ENCODE measurements at regions not wholly inside any gene's neighbourhood (a gene's known extent, or its start where the extent isn't known, plus 50 kb on each side); places are given as distances from the start of the nearest gene placed in this dataset.
A peak's percentile ranks its signal among the peaks of the same experiment; 100 is the strongest.

GRCh38 chr9:19967888-19968459, 179.1 kb upstream of the SLC24A2 start:
- no peaks in the 10 kb centered on the region for H3K36me3 ChIP-seq (ENCODE audit: control insufficient read depth, insufficient read depth, low read length)
- H3K27ac ChIP-seq (ENCODE audit: low read length): no peak overlapping the region
- no peak overlapping the region for H3K4me3 ChIP-seq (ENCODE audit: low read length)
- no peaks in the 10 kb centered on the region for H3K27me3 ChIP-seq (ENCODE audit: control insufficient read depth, insufficient read depth, low read length)
- no peak for DNase-seq
- H3K4me1 ChIP-seq (ENCODE audit: control insufficient read depth, insufficient read depth, low read length): no peaks in the 10 kb centered on the region
- H3K9me3 ChIP-seq (replicated peaks; ENCODE audit: control insufficient read depth, low read depth, low read length): no peaks in the 10 kb centered on the region

- Histone ChIP-seq H3K4me3 (ENCODE audit: low read length) (no peak overlapping the region), H3K4me1 (ENCODE audit: control insufficient read depth, insufficient read depth, low read length) (no peaks in the 10 kb centered on the region), H3K27ac (ENCODE audit: low read length) (no peak overlapping the region), H3K9me3 (replicated peaks; ENCODE audit: control insufficient read depth, low read depth, low read length) (no peaks in the 10 kb centered on the region), H3K27me3 (ENCODE audit: control insufficient read depth, insufficient read depth, low read length) (no peaks in the 10 kb centered on the region), H3K36me3 (ENCODE audit: control insufficient read depth, insufficient read depth, low read length) (no peaks in the 10 kb centered on the region)
- WGBS (ENCODE audit: insufficient coverage): no CpG with 5 or more reads among the region's 1 CpG
- peak; percentile 5 for DNase-seq
Measured at GRCh38 chr9:19967216-19967887, 178.5 kb upstream of the SLC24A2 start.

- Histone ChIP-seq H3K4me3 (ENCODE audit: low read length) (no peak overlapping the region), H3K27me3 (ENCODE audit: control insufficient read depth, insufficient read depth, low read length) (no peaks in the 10 kb centered on the region), H3K27ac (ENCODE audit: low read length) (no peak overlapping the region), H3K4me1 (ENCODE audit: control insufficient read depth, insufficient read depth, low read length) (no peaks in the 10 kb centered on the region), H3K9me3 (replicated peaks; ENCODE audit: control insufficient read depth, low read depth, low read length) (no peaks in the 10 kb centered on the region), H3K36me3 (ENCODE audit: control insufficient read depth, insufficient read depth, low read length) (no peaks in the 10 kb centered on the region)
- WGBS (ENCODE audit: insufficient coverage): no CpG with 5 or more reads among the region's 4 CpGs
- no peak for DNase-seq
Measured at GRCh38 chr9:19965336-19965735, 176.5 kb upstream of the SLC24A2 start.

- no peaks in the 10 kb centered on the region for H3K27me3 ChIP-seq (ENCODE audit: control insufficient read depth, insufficient read depth, low read length)
- H3K9me3 ChIP-seq (replicated peaks; ENCODE audit: control insufficient read depth, low read depth, low read length): no peaks in the 10 kb centered on the region
- H3K4me3 ChIP-seq (ENCODE audit: low read length): no peak overlapping the region
- no peaks in the 10 kb centered on the region for H3K4me1 ChIP-seq (ENCODE audit: control insufficient read depth, insufficient read depth, low read length)
- WGBS (ENCODE audit: insufficient coverage): no CpG with 5 or more reads among the region's 1 CpG
- no peaks in the 10 kb centered on the region for H3K36me3 ChIP-seq (ENCODE audit: control insufficient read depth, insufficient read depth, low read length)
- H3K27ac ChIP-seq (ENCODE audit: low read length): no peak overlapping the region
- DNase-seq: peak; percentile 76
Measured at GRCh38 chr9:19947996-19948395, 159.2 kb upstream of the SLC24A2 start.

- H3K27me3 ChIP-seq (ENCODE audit: control insufficient read depth, insufficient read depth, low read length): no peaks in the 10 kb centered on the region
- no peaks in the 10 kb centered on the region for H3K4me1 ChIP-seq (ENCODE audit: control insufficient read depth, insufficient read depth, low read length)
- 50% methylated on average over 4 of the region's 4 CpGs for WGBS (ENCODE audit: insufficient coverage)
- H3K36me3 ChIP-seq (ENCODE audit: control insufficient read depth, insufficient read depth, low read length): no peaks in the 10 kb centered on the region
- no peak overlapping the region for H3K4me3 ChIP-seq (ENCODE audit: low read length)
- H3K9me3 ChIP-seq (replicated peaks; ENCODE audit: control insufficient read depth, low read depth, low read length): no peaks in the 10 kb centered on the region
- no peak overlapping the region for H3K27ac ChIP-seq (ENCODE audit: low read length)
- DNase-seq: no peak
Measured at GRCh38 chr9:19946441-19947109, 157.7 kb upstream of the SLC24A2 start.

GRCh38 chr9:19941874-19942273, 153.0 kb upstream of the SLC24A2 start:
- no CpG with 5 or more reads among the region's 2 CpGs for whole genome bisulfite sequencing (ENCODE audit: insufficient coverage)
- DNase-seq: no peak
- H3K27ac ChIP-seq (ENCODE audit: low read length): no peak overlapping the region

GRCh38 chr9:19940811-19941535, 152.1 kb upstream of the SLC24A2 start:
- DNase-seq: no peak
- no peak overlapping the region for H3K27ac ChIP-seq (ENCODE audit: low read length)
- no peaks in the 10 kb centered on the region for H3K9me3 ChIP-seq (replicated peaks; ENCODE audit: control insufficient read depth, low read depth, low read length)
- H3K27me3 ChIP-seq (ENCODE audit: control insufficient read depth, insufficient read depth, low read length): no peaks in the 10 kb centered on the region
- H3K4me1 ChIP-seq (ENCODE audit: control insufficient read depth, insufficient read depth, low read length): no peaks in the 10 kb centered on the region
- no peak overlapping the region for H3K4me3 ChIP-seq (ENCODE audit: low read length)
- no peaks in the 10 kb centered on the region for H3K36me3 ChIP-seq (ENCODE audit: control insufficient read depth, insufficient read depth, low read length)
- 40% methylated on average over 1 of the region's 2 CpGs for WGBS (ENCODE audit: insufficient coverage)

More at GRCh38 chr9:19941874-19942273, 153.0 kb upstream of the SLC24A2 start:
- Histone ChIP-seq H3K27me3 (ENCODE audit: control insufficient read depth, insufficient read depth, low read length) (no peaks in the 10 kb centered on the region), H3K4me3 (ENCODE audit: low read length) (no peak overlapping the region), H3K36me3 (ENCODE audit: control insufficient read depth, insufficient read depth, low read length) (no peaks in the 10 kb centered on the region), H3K9me3 (replicated peaks; ENCODE audit: control insufficient read depth, low read depth, low read length) (no peaks in the 10 kb centered on the region), H3K4me1 (ENCODE audit: control insufficient read depth, insufficient read depth, low read length) (no peaks in the 10 kb centered on the region)

- Histone ChIP-seq H3K9me3 (replicated peaks; ENCODE audit: control insufficient read depth, low read depth, low read length) (no peaks in the 10 kb centered on the region), H3K27ac (ENCODE audit: low read length) (no peak overlapping the region), H3K27me3 (ENCODE audit: control insufficient read depth, insufficient read depth, low read length) (no peaks in the 10 kb centered on the region), H3K36me3 (ENCODE audit: control insufficient read depth, insufficient read depth, low read length) (no peaks in the 10 kb centered on the region), H3K4me3 (ENCODE audit: low read length) (no peak overlapping the region), H3K4me1 (ENCODE audit: control insufficient read depth, insufficient read depth, low read length) (no peaks in the 10 kb centered on the region)
- DNase-seq: no peak
- no CpG with 5 or more reads among the region's 5 CpGs for WGBS (ENCODE audit: insufficient coverage)
Measured at GRCh38 chr9:19939734-19940278, 151.0 kb upstream of the SLC24A2 start.

- Histone ChIP-seq H3K27ac (ENCODE audit: low read length) (no peak overlapping the region), H3K9me3 (replicated peaks; ENCODE audit: control insufficient read depth, low read depth, low read length) (no peaks in the 10 kb centered on the region), H3K4me1 (ENCODE audit: control insufficient read depth, insufficient read depth, low read length) (peaks cover 2% of the 10 kb centered on the region), H3K36me3 (ENCODE audit: control insufficient read depth, insufficient read depth, low read length) (no peaks in the 10 kb centered on the region), H3K27me3 (ENCODE audit: control insufficient read depth, insufficient read depth, low read length) (no peaks in the 10 kb centered on the region), H3K4me3 (ENCODE audit: low read length) (no peak overlapping the region)
- 100% methylated on average over 2 of the region's 6 CpGs for WGBS (ENCODE audit: insufficient coverage)
- no peak for DNase-seq
Measured at GRCh38 chr9:19938990-19939733, 150.3 kb upstream of the SLC24A2 start.
